ENCODE measurements at regions not wholly inside any gene's neighbourhood (a gene's known extent, or its start where the extent isn't known, plus 50 kb on each side); places are given as distances from the start of the nearest gene placed in this dataset.

DNA sequence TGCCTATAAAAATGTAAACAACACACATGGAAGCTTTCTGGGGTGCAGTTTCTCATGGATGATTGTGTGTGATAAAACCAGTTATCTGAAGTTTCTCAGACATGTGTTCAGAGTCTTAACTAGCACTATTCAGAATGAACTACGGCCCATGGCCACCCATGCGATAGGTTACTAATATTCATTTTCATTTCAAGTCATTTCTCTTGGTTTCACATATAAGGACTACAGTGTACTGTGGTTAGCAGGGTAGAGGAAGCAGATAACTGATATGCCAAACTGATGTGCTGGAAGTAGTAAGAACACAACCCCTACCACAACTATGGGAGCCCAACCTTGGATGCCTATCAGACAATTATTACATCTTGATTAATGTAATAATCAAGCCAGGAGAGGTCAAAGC, 372.1 kb downstream of the DTWD2 start:
- no peak overlapping the region for H3K4me3 ChIP-seq (replicated peaks; ENCODE audit: low read depth, low read length)
- no peak for DNase-seq (ENCODE audit: low read depth)
- TF ChIP-seq, protein P1, sequence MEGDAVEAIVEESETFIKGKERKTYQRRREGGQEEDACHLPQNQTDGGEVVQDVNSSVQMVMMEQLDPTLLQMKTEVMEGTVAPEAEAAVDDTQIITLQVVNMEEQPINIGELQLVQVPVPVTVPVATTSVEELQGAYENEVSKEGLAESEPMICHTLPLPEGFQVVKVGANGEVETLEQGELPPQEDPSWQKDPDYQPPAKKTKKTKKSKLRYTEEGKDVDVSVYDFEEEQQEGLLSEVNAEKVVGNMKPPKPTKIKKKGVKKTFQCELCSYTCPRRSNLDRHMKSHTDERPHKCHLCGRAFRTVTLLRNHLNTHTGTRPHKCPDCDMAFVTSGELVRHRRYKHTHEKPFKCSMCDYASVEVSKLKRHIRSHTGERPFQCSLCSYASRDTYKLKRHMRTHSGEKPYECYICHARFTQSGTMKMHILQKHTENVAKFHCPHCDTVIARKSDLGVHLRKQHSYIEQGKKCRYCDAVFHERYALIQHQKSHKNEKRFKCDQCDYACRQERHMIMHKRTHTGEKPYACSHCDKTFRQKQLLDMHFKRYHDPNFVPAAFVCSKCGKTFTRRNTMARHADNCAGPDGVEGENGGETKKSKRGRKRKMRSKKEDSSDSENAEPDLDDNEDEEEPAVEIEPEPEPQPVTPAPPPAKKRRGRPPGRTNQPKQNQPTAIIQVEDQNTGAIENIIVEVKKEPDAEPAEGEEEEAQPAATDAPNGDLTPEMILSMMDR (IDR thresholded peaks at IDR 0.05; ENCODE audit: low read length, missing control alignments), result no peak

DNA sequence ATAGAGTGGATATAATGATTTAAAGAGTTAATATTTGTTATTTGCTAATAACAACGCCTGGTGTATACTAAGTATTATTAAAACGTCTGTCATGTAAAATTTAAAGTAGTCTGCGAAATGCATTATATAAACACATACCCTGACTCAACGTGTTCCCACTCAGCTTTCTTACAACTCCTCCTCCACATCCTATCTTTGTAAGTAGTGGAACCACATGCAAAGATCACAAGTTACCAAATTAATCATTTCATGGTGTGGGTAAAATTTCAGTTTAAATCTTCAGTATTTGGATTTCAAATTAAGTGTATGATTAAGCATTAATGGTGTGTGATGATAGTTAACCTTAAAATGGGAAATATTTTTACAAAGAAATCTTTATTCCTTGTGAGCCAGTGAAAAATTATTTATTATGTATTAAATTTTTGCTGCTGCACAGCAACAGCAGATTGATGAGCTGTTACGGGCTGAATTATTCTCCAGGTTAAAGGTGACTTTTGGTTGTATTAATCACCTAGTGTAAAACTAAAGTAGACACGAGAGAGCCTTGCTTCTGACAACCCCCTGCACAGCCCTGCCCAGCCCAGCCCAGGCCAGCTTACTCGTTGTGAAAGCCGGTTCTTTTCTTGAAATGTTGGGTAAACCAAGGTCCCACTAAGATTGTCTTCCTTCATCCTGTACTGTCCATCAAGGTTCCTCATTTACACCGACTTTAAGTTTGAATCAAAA, 373.5 kb downstream of the DTWD2 start:
- DNase-seq (ENCODE audit: low read depth), result no peak
- TF ChIP-seq, protein P1 (IDR thresholded peaks at IDR 0.05; ENCODE audit: low read length, missing control alignments), result no peak
- H3K4me3 ChIP-seq (replicated peaks; ENCODE audit: low read depth, low read length), result no peak overlapping the region

DNA sequence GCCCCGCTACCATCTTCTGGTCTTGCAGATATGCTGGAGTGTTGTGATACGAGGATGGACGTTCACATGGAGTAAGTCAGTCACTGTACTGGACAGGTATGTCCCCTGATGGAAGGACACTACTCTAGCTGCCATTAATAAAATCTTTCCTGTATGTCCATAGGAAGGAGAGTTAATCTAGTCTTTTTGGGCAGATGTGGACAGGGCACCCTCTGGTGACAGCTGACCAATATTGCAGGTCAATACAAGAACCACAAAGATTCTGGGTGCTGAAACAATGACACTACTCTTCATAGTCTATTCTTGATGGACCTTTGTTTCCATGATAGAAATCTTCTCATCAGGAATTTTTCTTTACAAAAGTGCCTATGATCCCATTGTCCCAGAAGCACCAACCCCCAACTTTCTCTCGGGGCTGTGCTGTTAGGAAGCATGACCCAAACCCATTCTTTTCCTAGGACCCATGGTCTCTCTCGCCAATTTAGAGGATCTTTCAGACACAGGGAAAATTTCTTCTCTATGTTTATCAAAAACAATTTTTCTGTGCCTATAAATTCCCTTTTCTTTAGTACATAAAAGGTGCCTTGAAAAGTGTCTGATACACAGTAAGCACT, 376.9 kb downstream of the DTWD2 start:
- TF ChIP-seq, protein P1 (IDR thresholded peaks at IDR 0.05; ENCODE audit: low read length, missing control alignments), result peak; percentile 59
- no peak overlapping the region for H3K4me3 ChIP-seq (replicated peaks; ENCODE audit: low read depth, low read length)
- peak; percentile 39 for DNase-seq (ENCODE audit: low read depth)

DNA sequence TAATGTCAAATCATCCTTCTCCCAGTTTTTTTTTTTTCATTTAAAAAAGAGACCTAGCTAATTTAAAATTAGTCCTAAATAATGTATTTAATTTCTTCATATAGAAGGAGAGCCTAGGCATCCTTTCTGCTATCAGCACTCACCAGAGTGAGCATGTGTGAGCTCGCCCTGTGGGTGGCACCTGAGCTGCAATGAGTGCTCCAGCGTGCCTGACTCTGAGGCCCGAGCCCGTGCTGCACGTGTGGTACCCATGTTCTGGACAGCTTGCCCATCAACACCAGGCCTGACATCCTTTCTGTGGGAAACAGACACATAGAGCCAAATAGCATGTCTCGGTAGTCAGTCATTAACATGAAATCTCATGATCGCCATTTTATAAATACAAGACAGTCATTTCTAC, 381.4 kb downstream of the DTWD2 start:
- TF ChIP-seq, protein P1 (IDR thresholded peaks at IDR 0.05; ENCODE audit: low read length, missing control alignments), result no peak
- no peak overlapping the region for H3K4me3 ChIP-seq (replicated peaks; ENCODE audit: low read depth, low read length)
- no peak for DNase-seq (ENCODE audit: low read depth)

DNA sequence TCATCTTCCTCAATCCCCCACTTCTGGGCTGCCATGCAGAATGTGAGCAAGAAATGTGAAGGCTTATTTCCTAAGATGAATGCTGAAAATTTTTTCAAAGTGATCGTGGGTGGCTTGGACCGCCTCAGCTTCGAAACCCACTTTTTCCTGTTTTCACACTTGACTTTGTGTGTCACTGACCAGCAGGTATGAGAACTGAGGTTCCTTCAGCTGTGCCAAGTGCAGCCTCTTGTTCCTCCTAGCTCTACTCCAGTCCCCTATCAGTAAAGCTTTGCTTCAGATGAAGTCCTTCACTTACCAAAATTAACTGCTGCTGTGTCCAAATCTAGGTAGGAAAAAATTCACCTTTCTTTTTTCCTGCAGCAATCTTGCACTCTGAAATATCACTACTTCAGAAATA, 382.6 kb downstream of the DTWD2 start:
- no peak overlapping the region for H3K4me3 ChIP-seq (replicated peaks; ENCODE audit: low read depth, low read length)
- TF ChIP-seq, protein P1 (IDR thresholded peaks at IDR 0.05; ENCODE audit: low read length, missing control alignments), result no peak
- no peak for DNase-seq (ENCODE audit: low read depth)

DNA sequence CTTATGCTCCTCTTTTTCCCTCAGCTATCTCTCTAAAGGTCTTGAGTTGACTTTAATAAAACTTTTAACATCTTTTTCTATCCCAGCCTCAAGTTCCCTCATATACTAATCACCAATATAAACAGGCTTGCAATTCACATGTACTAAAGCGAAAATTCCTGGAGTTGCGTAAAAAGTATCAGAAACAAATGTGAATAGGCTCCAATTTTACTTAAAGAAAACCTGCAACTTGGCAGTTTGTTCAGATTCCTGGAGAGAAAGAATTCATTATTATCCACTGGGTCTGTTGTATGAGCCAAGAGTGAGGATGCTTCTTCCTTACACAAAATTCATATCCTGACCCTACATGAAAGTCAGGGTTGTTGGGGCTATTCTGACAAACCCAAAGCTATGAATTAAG, 384.2 kb downstream of the DTWD2 start:
- DNase-seq (ENCODE audit: low read depth), result no peak
- no peak overlapping the region for H3K4me3 ChIP-seq (replicated peaks; ENCODE audit: low read depth, low read length)
- TF ChIP-seq, protein P1 (IDR thresholded peaks at IDR 0.05; ENCODE audit: low read length, missing control alignments), result no peak

DNA sequence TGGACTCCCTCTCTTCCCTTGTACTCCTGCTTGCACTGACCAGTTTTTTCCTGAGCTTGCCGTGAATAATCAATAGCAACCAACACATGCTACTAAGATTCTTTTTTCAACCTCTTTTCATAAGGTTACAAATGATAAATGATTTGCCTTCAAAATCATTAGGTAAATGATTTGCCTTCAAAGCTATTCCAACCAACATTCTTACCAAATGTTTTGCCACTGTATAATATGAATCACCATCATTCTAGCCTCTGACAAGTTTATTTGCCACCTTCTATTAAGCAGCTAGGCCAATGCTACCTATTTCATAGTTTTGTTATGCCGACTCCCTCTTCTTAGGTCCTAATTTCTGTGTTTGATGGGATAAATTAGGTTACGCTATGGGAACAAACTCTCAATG, 385.1 kb downstream of the DTWD2 start:
- DNase-seq (ENCODE audit: low read depth), result no peak
- TF ChIP-seq, protein P1 (IDR thresholded peaks at IDR 0.05; ENCODE audit: low read length, missing control alignments), result no peak
- no peak overlapping the region for H3K4me3 ChIP-seq (replicated peaks; ENCODE audit: low read depth, low read length)
